Pancreas (tissue), 10 donors: ENCODE measurements at regions not wholly inside any gene's neighbourhood (a gene's known extent, or its start where the extent isn't known, plus 50 kb on each side); places are given as distances from the start of the nearest gene placed in this dataset.
A peak's percentile ranks its signal among the peaks of the same experiment; 100 is the strongest.

Experiments
- ATAC-seq, 4 donors: fragments of 200-7000 bp; cut with Tn5 transposase; one replicate each; pipeline versions ENCODE4 v1.8.0 to v1.9.1; 2020; ENCODE audit warnings: mild to moderate bottlenecking in 4 of 4, moderate library complexity in 4 of 4
- DNase-seq, 6 donors: peaks; one replicate each; pipeline ENCODE4 v3.0.0-alpha.2; 2020
- FAIRE-seq: peaks from 2 replicates; lab custom pipeline; 2012; peaks lifted over from hg19 to GRCh38; lab: Jason Lieb, UNC
- H3K27ac ChIP-seq, 4 donors: fragments of 200-600 bp; sonication (generic); 1 replicate in 3 of 4; 2 replicates in 1 of 4; pipeline versions ENCODE4 v1.5.0 to v1.8.0; 2020
- H3K27me3 ChIP-seq, 4 donors: fragments of 200-600 bp; one replicate each; pipeline ENCODE4 v1.8.0; 2021
- H3K36me3 ChIP-seq, 3 donors: fragments of 200-600 bp; sonication (generic) in 1 of 3; one replicate each; pipeline versions ENCODE4 v1.5.0 to v1.8.0; 2020 to 2021
- H3K4me1 ChIP-seq, 3 donors: fragments of 200-600 bp; one replicate each; pipeline ENCODE4 v1.8.0; 2021
- H3K4me3 ChIP-seq, 4 donors: fragments of 200-600 bp; sonication (generic) in 2 of 4; one replicate each; pipeline versions ENCODE4 v1.5.0 to v1.8.0; 2020 to 2021
- H3K9me3 ChIP-seq, 4 donors: fragments of 200-600 bp; one replicate each; pipeline ENCODE4 v1.8.0; 2021
- CTCF ChIP-seq, 4 donors: fragments of 200-600 bp; sonication (generic) in 3 of 4; IDR thresholded peaks; one replicate each; pipeline versions ENCODE4 v1.5.0 to v1.8.0; 2021; ENCODE audit warnings: antibody characterized with exemption in 4 of 4
- WGBS, 2 donors: extraction: QIAGEN DNeasy Blood & Tissue Kit; methylation state at CpG; one replicate each; pipeline ENCODE4 v1.1.7; 2013; 5-methylcytosine and 5-hydroxymethylcytosine counted together
- intact Hi-C, 3 donors: fragments of 100-400 bp; cut with DNase I; formaldehyde crosslinking; loops; one replicate each; pipeline versions ENCODE4 v1.11.1 to v1.14.2; 2022
- donor health status: healthy with polysubstance abuse.
- donor health status: DM: no; HTN: no; CAD: no; lungs with moderate emphysema.
- donor health status: DM: no; HTN: no; CAD: no.
- donor health status: control.
- donor health status: control.
- donor health status: Bipolar disorder and iron deficiency.
- donor health status: DM: yes; HTN: yes; CAD: no.
- donor health status: DM: no; HTN: no; CAD: no.
- donor health status: DM: no; HTN: no; CAD: no.
- donor health status: DM: yes; HTN: yes; CAD: no.

GRCh38 chr15:77782691-77783090 lies 150.0 kb upstream of the LINGO1 start:
- intact Hi-C loops: no loop called here
- no peak for ATAC-seq
- Histone ChIP-seq H3K27ac (no peak overlapping the region), H3K27me3 (no peaks in the 10 kb centered on the region), H3K9me3 (no peaks in the 10 kb centered on the region), H3K4me1 (no peaks in the 10 kb centered on the region), H3K4me3 (no peak overlapping the region), H3K36me3 (no peaks in the 10 kb centered on the region)
- WGBS, 2 donors: 84 to 88% methylated on average over 4 of the region's 4 CpGs
- FAIRE-seq: no peak
- peak in 1 of 6 donors; percentile 9 for DNase-seq
- no peak for TF ChIP-seq CTCF (IDR thresholded peaks at IDR 0.05)

GRCh38 chr15:77781946-77782240 lies 149.2 kb upstream of the LINGO1 start:
- FAIRE-seq (no peak), DNase-seq (no peak)
- WGBS, 2 donors: 71 to 74% methylated on average over 8 of the region's 8 CpGs

GRCh38 chr15:77781151-77781945 lies 148.6 kb upstream of the LINGO1 start:
- WGBS, 2 donors: 76 to 82% methylated on average over 16 of the region's 16 CpGs
- Histone ChIP-seq H3K27ac (no peak overlapping the region), H3K4me1 (no peaks in the 10 kb centered on the region), H3K27me3 (no peaks in the 10 kb centered on the region), H3K36me3 (no peaks in the 10 kb centered on the region), H3K9me3 (no peaks in the 10 kb centered on the region), H3K4me3 (no peak overlapping the region)
- ATAC-seq: no peak
- no peak for FAIRE-seq
- peak in 1 of 6 donors; percentile 20 for DNase-seq
- intact Hi-C loops: no loop called here
- no peak for TF ChIP-seq CTCF (IDR thresholded peaks at IDR 0.05)

More at GRCh38 chr15:77781946-77782240, 149.2 kb upstream of the LINGO1 start:
- Histone ChIP-seq H3K4me3 (no peak overlapping the region), H3K27ac (no peak overlapping the region), H3K4me1 (no peaks in the 10 kb centered on the region), H3K27me3 (no peaks in the 10 kb centered on the region), H3K9me3 (no peaks in the 10 kb centered on the region), H3K36me3 (no peaks in the 10 kb centered on the region)
- TF ChIP-seq CTCF (IDR thresholded peaks at IDR 0.05): no peak
- intact Hi-C loops: no loop called here
- ATAC-seq: no peak

- FAIRE-seq (no peak), ATAC-seq (no peak), DNase-seq (peak in 1 of 6 donors; percentile 13)
- Histone ChIP-seq H3K9me3 (no peaks in the 10 kb centered on the region), H3K4me1 (no peaks in the 10 kb centered on the region), H3K27ac (no peak overlapping the region), H3K27me3 (no peaks in the 10 kb centered on the region), H3K36me3 (no peaks in the 10 kb centered on the region), H3K4me3 (no peak overlapping the region)
- TF ChIP-seq CTCF (IDR thresholded peaks at IDR 0.05): no peak
- intact Hi-C loops: no loop called here
- WGBS, 2 donors: 87 to 95% methylated on average over 5 of the region's 5 CpGs
These were observed 146.1 kb upstream of the LINGO1 start for GRCh38 chr15:77778802-77779201.

- H3K27ac ChIP-seq: no peak overlapping the region
- H3K4me3 ChIP-seq: no peak overlapping the region
- H3K4me1 ChIP-seq: no peaks in the 10 kb centered on the region
- no peak for ATAC-seq
- intact Hi-C loops: no loop called here
- H3K9me3 ChIP-seq: no peaks in the 10 kb centered on the region
- no peaks in the 10 kb centered on the region for H3K27me3 ChIP-seq
- H3K36me3 ChIP-seq: no peaks in the 10 kb centered on the region
- WGBS, 2 donors: 78 to 79% methylated on average over 10 of the region's 10 CpGs
- peak in 1 of 6 donors; percentile 28 for DNase-seq
- no peak for FAIRE-seq
- TF ChIP-seq CTCF (IDR thresholded peaks at IDR 0.05): no peak
These were observed 143.1 kb upstream of the LINGO1 start for GRCh38 chr15:77775837-77776236.
